Muscle of back (tissue), 3 donors: ENCODE measurements at regions not wholly inside any gene's neighbourhood (a gene's known extent, or its start where the extent isn't known, plus 50 kb on each side); places are given as distances from the start of the nearest gene placed in this dataset.
A peak's percentile ranks its signal among the peaks of the same experiment; 100 is the strongest.

Experiments used
- DNase-seq, 3 donors: peaks; one replicate each; pipeline versions ENCODE4 v3.0.0 to v3.0.0-alpha.2; 2013

- DNase-seq = no peak
Observed at GRCh38 chr20:60576236-60576635, 618.0 kb downstream of the CDH26 start.

- no peak for DNase-seq
Observed at GRCh38 chr20:60579941-60580515, 621.8 kb downstream of the CDH26 start.

GRCh38 chr20:60581606-60582115, 623.4 kb downstream of the CDH26 start:
- peak in 1 of 3 donors; percentile 29 for DNase-seq

- DNase-seq = no peak
Observed at GRCh38 chr20:60583741-60584140, 625.5 kb downstream of the CDH26 start.

GRCh38 chr20:60584221-60584620, 626.0 kb downstream of the CDH26 start:
- DNase-seq = no peak

GRCh38 chr20:60585651-60586050, 627.4 kb downstream of the CDH26 start:
- DNase-seq = peak in 1 of 3 donors; percentile 20

GRCh38 chr20:60586269-60587050, 628.2 kb downstream of the CDH26 start:
- DNase-seq = peak; percentile 25 to 68 (median 39)

- no peak for DNase-seq
Observed at GRCh38 chr20:60587986-60588385, 629.8 kb downstream of the CDH26 start.

GRCh38 chr20:60589623-60590022, 631.4 kb downstream of the CDH26 start:
- DNase-seq = peak; percentile 51 to 82 (median 73)

GRCh38 chr20:60591172-60591799, 633.1 kb downstream of the CDH26 start:
- DNase-seq = no peak

GRCh38 chr20:60598528-60598927, 640.3 kb downstream of the CDH26 start:
- DNase-seq = no peak

GRCh38 chr20:60599381-60599780, 641.2 kb downstream of the CDH26 start:
- no peak for DNase-seq

GRCh38 chr20:60600036-60600435, 641.8 kb downstream of the CDH26 start:
- no peak for DNase-seq

- no peak for DNase-seq
Observed at GRCh38 chr20:60624066-60624465, 628.0 kb upstream of the CDH4 start.

GRCh38 chr20:60627751-60628565, 624.1 kb upstream of the CDH4 start:
- DNase-seq = peak in 1 of 3 donors; percentile 11

GRCh38 chr20:60628749-60629148, 623.3 kb upstream of the CDH4 start:
- no peak for DNase-seq

GRCh38 chr20:60629206-60629605, 622.9 kb upstream of the CDH4 start:
- no peak for DNase-seq

- DNase-seq = no peak
Observed at GRCh38 chr20:60630609-60631008, 621.5 kb upstream of the CDH4 start.

GRCh38 chr20:60631585-60632287, 620.3 kb upstream of the CDH4 start:
- no peak for DNase-seq

- DNase-seq = no peak
Observed at GRCh38 chr20:60632391-60633262, 619.4 kb upstream of the CDH4 start.
